ENCODE measurements at regions not wholly inside any gene's neighbourhood (a gene's known extent, or its start where the extent isn't known, plus 50 kb on each side); places are given as distances from the start of the nearest gene placed in this dataset.

GRCh38 chr3:31225923-31226322 is 306.8 kb upstream of the STT3B start:
- intact Hi-C loops (cut with micrococcal nuclease; ENCODE audit: unreplicated experiment) = no loop called here
- Histone ChIP-seq H3K4me3 (no peak overlapping the region), H2AFZ (no peak overlapping the region), H3F3A (ENCODE audit: insufficient read depth, low read depth) (no peaks in the 10 kb centered on the region), H3K4me2 (no peak overlapping the region), H3K27me3 (ENCODE audit: insufficient read depth, low read depth) (no peaks in the 10 kb centered on the region), H3K9me3 (ENCODE audit: insufficient read depth, low read depth) (no peaks in the 10 kb centered on the region), H3K27ac (no peak overlapping the region), H4K20me1 (ENCODE audit: insufficient read depth) (no peaks in the 10 kb centered on the region), H3K4me1 (replicated peaks; ENCODE audit: insufficient read depth) (no peaks in the 10 kb centered on the region), H3K36me3 (ENCODE audit: low read depth) (no peaks in the 10 kb centered on the region), H3K79me2 (ENCODE audit: low read depth) (no peaks in the 10 kb centered on the region), H3K9me2 (ENCODE audit: insufficient read depth) (no peaks in the 10 kb centered on the region)
- TF ChIP-seq CTCF (conservative IDR thresholded peaks at IDR 0.05) = no peak
- no peak for TF ChIP-seq EZH2 (IDR thresholded peaks at IDR 0.05; ENCODE audit: low read depth)
- BruUV-seq (replicated peaks) = no TSS peak
- ChIA-PET CTCF (no interaction called here), POLR2A (ENCODE audit: unreplicated experiment) (no interaction called here)
- no peak for DNase-seq

DNA sequence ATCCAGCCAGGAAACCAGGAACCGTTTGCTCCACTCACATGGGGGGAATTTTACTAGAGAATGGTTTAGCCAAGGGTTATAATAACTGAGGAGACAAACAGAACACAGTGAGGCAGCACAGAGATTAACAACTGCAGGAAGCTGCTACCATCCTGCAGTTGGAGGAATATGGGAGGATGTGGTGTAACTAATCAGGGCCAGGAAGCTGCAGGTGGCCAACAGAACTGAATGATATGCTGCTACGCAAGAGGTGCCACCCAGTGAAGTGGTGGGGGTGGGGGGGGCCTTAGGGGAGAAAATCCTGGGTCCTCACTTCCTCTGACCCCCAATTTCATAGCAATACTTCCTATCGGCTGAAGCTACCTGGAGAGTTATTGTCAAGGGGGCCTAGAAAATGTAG is 306.4 kb upstream of the STT3B start:
- Histone ChIP-seq H3K4me2 (no peak overlapping the region), H3K27me3 (ENCODE audit: insufficient read depth, low read depth) (no peaks in the 10 kb centered on the region), H4K20me1 (ENCODE audit: insufficient read depth) (no peaks in the 10 kb centered on the region), H3K27ac (no peak overlapping the region), H3K79me2 (ENCODE audit: low read depth) (no peaks in the 10 kb centered on the region), H2AFZ (no peak overlapping the region), H3K4me1 (replicated peaks; ENCODE audit: insufficient read depth) (no peaks in the 10 kb centered on the region), H3K9me2 (ENCODE audit: insufficient read depth) (no peaks in the 10 kb centered on the region), H3K4me3 (no peak overlapping the region), H3K36me3 (ENCODE audit: low read depth) (no peaks in the 10 kb centered on the region), H3F3A (ENCODE audit: insufficient read depth, low read depth) (no peaks in the 10 kb centered on the region), H3K9me3 (ENCODE audit: insufficient read depth, low read depth) (no peaks in the 10 kb centered on the region)
- ChIA-PET POLR2A (ENCODE audit: unreplicated experiment) (no interaction called here), CTCF (no interaction called here)
- no peak for DNase-seq
- TF ChIP-seq CTCF (conservative IDR thresholded peaks at IDR 0.05) (no peak), EZH2 (IDR thresholded peaks at IDR 0.05; ENCODE audit: low read depth) (no peak)
- intact Hi-C loops (cut with micrococcal nuclease; ENCODE audit: unreplicated experiment) = no loop called here
- no TSS peak for BruUV-seq (replicated peaks)

DNA sequence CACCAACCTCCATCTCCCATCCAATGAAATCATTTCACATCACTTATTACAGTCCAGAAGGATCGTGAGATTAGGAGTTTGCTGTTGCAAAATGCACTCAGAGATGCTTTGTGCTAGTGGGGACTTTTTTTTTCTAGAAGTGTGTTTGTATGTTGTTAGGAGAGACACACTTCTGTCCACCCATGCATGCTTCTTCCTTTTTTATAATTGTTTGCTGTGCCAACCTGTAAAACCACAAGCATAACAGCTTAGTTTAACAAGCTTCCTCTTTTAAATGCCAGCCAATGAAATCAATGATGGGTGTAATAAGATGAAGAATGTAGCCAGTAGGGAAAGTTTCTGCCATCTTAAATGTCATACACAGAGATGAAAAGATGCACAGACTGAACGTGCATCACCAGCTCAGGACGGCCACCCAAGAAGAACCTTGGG is 305.6 kb upstream of the STT3B start:
- Histone ChIP-seq H3K9me3 (ENCODE audit: insufficient read depth, low read depth) (no peaks in the 10 kb centered on the region), H4K20me1 (ENCODE audit: insufficient read depth) (no peaks in the 10 kb centered on the region), H3F3A (ENCODE audit: insufficient read depth, low read depth) (no peaks in the 10 kb centered on the region), H3K79me2 (ENCODE audit: low read depth) (no peaks in the 10 kb centered on the region), H3K4me2 (no peak overlapping the region), H3K36me3 (ENCODE audit: low read depth) (no peaks in the 10 kb centered on the region), H3K27me3 (ENCODE audit: insufficient read depth, low read depth) (no peaks in the 10 kb centered on the region), H3K27ac (no peak overlapping the region), H3K4me3 (no peak overlapping the region), H2AFZ (no peak overlapping the region), H3K9me2 (ENCODE audit: insufficient read depth) (no peaks in the 10 kb centered on the region), H3K4me1 (replicated peaks; ENCODE audit: insufficient read depth) (no peaks in the 10 kb centered on the region)
- intact Hi-C loops (cut with micrococcal nuclease; ENCODE audit: unreplicated experiment) = no loop called here
- CTCF ChIA-PET = no interaction called here
- POLR2A ChIA-PET (ENCODE audit: unreplicated experiment) = no interaction called here
- DNase-seq = peak in 1 of 2 experiments; percentile 38
- BruUV-seq (replicated peaks) = no TSS peak
- TF ChIP-seq CTCF (conservative IDR thresholded peaks at IDR 0.05) (no peak), EZH2 (IDR thresholded peaks at IDR 0.05; ENCODE audit: low read depth) (no peak)
